Astrocyte (in vitro differentiated cells and primary cell): ENCODE measurements at regions not wholly inside any gene's neighbourhood (a gene's known extent, or its start where the extent isn't known, plus 50 kb on each side); places are given as distances from the start of the nearest gene placed in this dataset.

Source experiments
- DNase-seq: peaks from one replicate; pipeline ENCODE4 v3.0.0-alpha.2; 2010; ENCODE audit warnings: low read depth
- FAIRE-seq: peaks from 2 replicates; lab custom pipeline; 2011; peaks lifted over from hg19 to GRCh38; lab: Jason Lieb, UNC
- H2AFZ ChIP-seq: 2 replicates; pipeline ENCODE4 v1.6.0; 2012; ENCODE audit warnings: low read depth, low read length, inconsistent platforms
- H3K27ac ChIP-seq: 2 replicates; pipeline ENCODE4 v1.5.1; 2011; ENCODE audit warnings: low read depth, low read length, inconsistent platforms
- H3K27me3 ChIP-seq: 2 replicates; pipeline ENCODE4 v1.6.0; 2011; ENCODE audit warnings: low read length, inconsistent platforms; ENCODE audit not compliant: insufficient read depth
- H3K36me3 ChIP-seq: 2 replicates; pipeline ENCODE4 v1.5.1; 2011; ENCODE audit warnings: low read length, inconsistent platforms; ENCODE audit not compliant: insufficient read depth
- H3K4me1 ChIP-seq: 2 replicates; pipeline ENCODE4 v1.5.1; 2011; ENCODE audit warnings: low read length, inconsistent platforms; ENCODE audit not compliant: insufficient read depth
- H3K4me2 ChIP-seq: 2 replicates; pipeline ENCODE4 v1.6.0; 2012; ENCODE audit warnings: low read length, inconsistent platforms
- H3K4me3 ChIP-seq: 2 replicates; pipeline ENCODE4 v1.5.1; 2011; ENCODE audit warnings: low read depth, mild to moderate bottlenecking, low read length, inconsistent platforms; ENCODE audit not compliant: insufficient read depth
- H3K79me2 ChIP-seq: 2 replicates; pipeline ENCODE4 v1.6.0; 2012; ENCODE audit warnings: mild to moderate bottlenecking, low read length, inconsistent platforms; ENCODE audit not compliant: insufficient read depth
- H3K9ac ChIP-seq: 2 replicates; pipeline ENCODE4 v1.6.0; 2012; ENCODE audit warnings: mild to moderate bottlenecking, low read length, inconsistent platforms
- H3K9me3 ChIP-seq: 2 replicates; pipeline ENCODE4 v1.5.1; 2012; ENCODE audit warnings: low read depth, mild to moderate bottlenecking, low read length, inconsistent platforms; ENCODE audit not compliant: insufficient read depth
- H4K20me1 ChIP-seq: 2 replicates; pipeline ENCODE4 v1.6.0; 2012; ENCODE audit warnings: low read length, inconsistent platforms; ENCODE audit not compliant: insufficient read depth
- H3K27ac Mint-ChIP-seq: one replicate; pipeline ENCODE4 v1.8.0; 2021; ENCODE audit warnings: mild to moderate bottlenecking, mixed read lengths; ENCODE audit not compliant: unreplicated experiment
- H3K27me3 Mint-ChIP-seq: one replicate; pipeline ENCODE4 v1.8.0; 2021; ENCODE audit warnings: low read depth, mixed read lengths; ENCODE audit not compliant: unreplicated experiment
- H3K36me3 Mint-ChIP-seq: one replicate; pipeline ENCODE4 v1.8.0; 2021; ENCODE audit warnings: low read depth, mixed read lengths; ENCODE audit not compliant: unreplicated experiment
- H3K4me1 Mint-ChIP-seq: one replicate; pipeline ENCODE4 v1.8.0; 2021; ENCODE audit warnings: low read depth, mixed read lengths; ENCODE audit not compliant: unreplicated experiment
- H3K4me3 Mint-ChIP-seq: one replicate; pipeline ENCODE4 v1.8.0; 2021; ENCODE audit warnings: mild to moderate bottlenecking, moderate library complexity, mixed read lengths; ENCODE audit not compliant: unreplicated experiment
- H3K9me3 Mint-ChIP-seq: one replicate; pipeline ENCODE4 v1.8.0; 2021; ENCODE audit warnings: mild to moderate bottlenecking, mixed read lengths; ENCODE audit not compliant: unreplicated experiment
- CTCF ChIP-seq: IDR thresholded peaks from 2 replicates; pipeline ENCODE4 v1.5.1; 2011; ENCODE audit warnings: low read depth, mild to moderate bottlenecking, inconsistent platforms, low read length, moderate library complexity; ENCODE audit not compliant: insufficient read depth
- EZH2 ChIP-seq: IDR thresholded peaks from 2 replicates; pipeline ENCODE4 v1.6.1; 2012; ENCODE audit warnings: mild to moderate bottlenecking, low read length, inconsistent platforms; ENCODE audit not compliant: insufficient read depth

GRCh38 chr4:82076809-82077208, 297.0 kb downstream of the HNRNPD start:
- H3K9me3 ChIP-seq = no peaks in the 10 kb centered on the region
- no peak overlapping the region for H3K4me3 ChIP-seq
- H3K79me2 ChIP-seq = no peaks in the 10 kb centered on the region
- H3K36me3 ChIP-seq = no peaks in the 10 kb centered on the region
- no peaks in the 10 kb centered on the region for H4K20me1 ChIP-seq
- H3K27ac Mint-ChIP-seq = no peak overlapping the region
- H3K27ac ChIP-seq = no peak overlapping the region
- H3K36me3 Mint-ChIP-seq = no peaks in the 10 kb centered on the region
- peaks cover 2% of the 10 kb centered on the region for H3K4me1 Mint-ChIP-seq
- no peak overlapping the region for H2AFZ ChIP-seq
- FAIRE-seq = no peak
- no peaks in the 10 kb centered on the region for H3K9me3 Mint-ChIP-seq
- no peaks in the 10 kb centered on the region for H3K4me1 ChIP-seq
- TF ChIP-seq EZH2 (no peak), CTCF (no peak)
- H3K4me3 Mint-ChIP-seq = no peak overlapping the region
- no peak overlapping the region for H3K9ac ChIP-seq
- H3K27me3 ChIP-seq = no peaks in the 10 kb centered on the region
- H3K27me3 Mint-ChIP-seq = peaks cover 57% of the 10 kb centered on the region
- no peak for DNase-seq
- no peak overlapping the region for H3K4me2 ChIP-seq

GRCh38 chr4:82076359-82076758, 297.4 kb downstream of the HNRNPD start:
- no peaks in the 10 kb centered on the region for H3K79me2 ChIP-seq
- no peaks in the 10 kb centered on the region for H3K9me3 Mint-ChIP-seq
- no peak for TF ChIP-seq CTCF
- no peak for TF ChIP-seq EZH2
- H3K4me2 ChIP-seq = no peak overlapping the region
- H3K27ac ChIP-seq = no peak overlapping the region
- H3K36me3 ChIP-seq = no peaks in the 10 kb centered on the region
- H3K9ac ChIP-seq = no peak overlapping the region
- no peaks in the 10 kb centered on the region for H3K27me3 ChIP-seq
- no peaks in the 10 kb centered on the region for H3K36me3 Mint-ChIP-seq
- H2AFZ ChIP-seq = no peak overlapping the region
- no peak overlapping the region for H3K4me3 Mint-ChIP-seq
- peaks cover 57% of the 10 kb centered on the region for H3K27me3 Mint-ChIP-seq
- FAIRE-seq (no peak), DNase-seq (no peak)
- H4K20me1 ChIP-seq = no peaks in the 10 kb centered on the region
- H3K27ac Mint-ChIP-seq = no peak overlapping the region
- H3K9me3 ChIP-seq = no peaks in the 10 kb centered on the region
- no peaks in the 10 kb centered on the region for H3K4me1 ChIP-seq
- H3K4me1 Mint-ChIP-seq = peaks cover 2% of the 10 kb centered on the region
- H3K4me3 ChIP-seq = no peak overlapping the region

- H3K4me3 ChIP-seq = no peak overlapping the region
- H3K36me3 Mint-ChIP-seq = no peaks in the 10 kb centered on the region
- H3K4me1 ChIP-seq = no peaks in the 10 kb centered on the region
- H2AFZ ChIP-seq = no peak overlapping the region
- no peaks in the 10 kb centered on the region for H3K36me3 ChIP-seq
- H3K4me3 Mint-ChIP-seq = no peak overlapping the region
- no peak overlapping the region for H3K9ac ChIP-seq
- no peak overlapping the region for H3K27ac Mint-ChIP-seq
- H3K4me2 ChIP-seq = no peak overlapping the region
- FAIRE-seq (no peak), DNase-seq (no peak)
- no peaks in the 10 kb centered on the region for H4K20me1 ChIP-seq
- no peaks in the 10 kb centered on the region for H3K9me3 ChIP-seq
- peaks cover 57% of the 10 kb centered on the region for H3K27me3 Mint-ChIP-seq
- TF ChIP-seq CTCF (no peak), EZH2 (no peak)
- peaks cover 2% of the 10 kb centered on the region for H3K4me1 Mint-ChIP-seq
- no peaks in the 10 kb centered on the region for H3K27me3 ChIP-seq
- no peaks in the 10 kb centered on the region for H3K79me2 ChIP-seq
- no peaks in the 10 kb centered on the region for H3K9me3 Mint-ChIP-seq
- H3K27ac ChIP-seq = no peak overlapping the region
These were observed 301.8 kb downstream of the HNRNPD start for GRCh38 chr4:82071951-82072350.
